ENCODE measurements at regions not wholly inside any gene's neighbourhood (a gene's known extent, or its start where the extent isn't known, plus 50 kb on each side); places are given as distances from the start of the nearest gene placed in this dataset.
A peak's percentile ranks its signal among the peaks of the same experiment; 100 is the strongest.

GRCh38 chr4:129808242-129808641 is 712.3 kb downstream of the C4orf33 start:
- Histone ChIP-seq H3K36me3 (ENCODE audit: control insufficient read depth in 4 of 4, insufficient read depth in 4 of 4, low read length in 4 of 4) (no peaks in the 10 kb centered on the region), H3K9ac (ENCODE audit: insufficient read depth in 1 of 2, low read length in 2 of 2) (no peak overlapping the region), H3K9me3 (ENCODE audit: control insufficient read depth in 4 of 4, insufficient read depth in 3 of 4, low read length in 3 of 4) (no peaks in the 10 kb centered on the region), H3K27ac (ENCODE audit: low read depth in 1 of 2, low read length in 1 of 2) (no peak overlapping the region), H3K27me3 (ENCODE audit: control insufficient read depth in 3 of 3, insufficient read depth in 3 of 3, low read length in 2 of 3) (no peaks in the 10 kb centered on the region), H3K4me3 (no peak overlapping the region), H3K4me1 (ENCODE audit: control insufficient read depth in 5 of 5, insufficient read depth in 5 of 5, low read length in 5 of 5) (no peaks in the 10 kb centered on the region)
- ATAC-seq (ENCODE audit: insufficient read depth, low FRiP score) (no peak), DNase-seq (no peak)
- no peak for TF ChIP-seq CTCF (IDR thresholded peaks at IDR 0.05; ENCODE audit: control extremely low read depth, extremely low read depth)
- 82 to 84% methylated on average over 1 of the region's 1 CpG for WGBS, 2 donors

GRCh38 chr4:129821073-129821472 is 725.1 kb downstream of the C4orf33 start:
- DNase-seq, result no peak
- no peak for TF ChIP-seq CTCF (IDR thresholded peaks at IDR 0.05; ENCODE audit: control extremely low read depth, extremely low read depth)
- 86 to 96% methylated on average over 1 of the region's 1 CpG for WGBS, 2 donors

GRCh38 chr4:129821963-129822362 is 726.0 kb downstream of the C4orf33 start:
- Histone ChIP-seq H3K36me3 (ENCODE audit: control insufficient read depth in 4 of 4, insufficient read depth in 4 of 4, low read length in 4 of 4) (no peaks in the 10 kb centered on the region), H3K27ac (ENCODE audit: low read depth in 1 of 2, low read length in 1 of 2) (no peak overlapping the region), H3K4me3 (no peak overlapping the region), H3K9ac (ENCODE audit: insufficient read depth in 1 of 2, low read length in 2 of 2) (no peak overlapping the region), H3K9me3 (ENCODE audit: control insufficient read depth in 4 of 4, insufficient read depth in 3 of 4, low read length in 3 of 4) (no peaks in the 10 kb centered on the region), H3K27me3 (ENCODE audit: control insufficient read depth in 3 of 3, insufficient read depth in 3 of 3, low read length in 2 of 3) (no peaks in the 10 kb centered on the region), H3K4me1 (ENCODE audit: control insufficient read depth in 5 of 5, insufficient read depth in 5 of 5, low read length in 5 of 5) (no peaks in the 10 kb centered on the region)
- TF ChIP-seq CTCF (IDR thresholded peaks at IDR 0.05; ENCODE audit: control extremely low read depth, extremely low read depth), result no peak
- no peak for ATAC-seq (ENCODE audit: insufficient read depth, low FRiP score)
- DNase-seq, result no peak

More at GRCh38 chr4:129821073-129821472, 725.1 kb downstream of the C4orf33 start:
- H3K27me3 ChIP-seq (ENCODE audit: control insufficient read depth in 3 of 3, insufficient read depth in 3 of 3, low read length in 2 of 3), result no peaks in the 10 kb centered on the region
- no peaks in the 10 kb centered on the region for H3K4me1 ChIP-seq (ENCODE audit: control insufficient read depth in 5 of 5, insufficient read depth in 5 of 5, low read length in 5 of 5)
- H3K27ac ChIP-seq (ENCODE audit: low read depth in 1 of 2, low read length in 1 of 2), result no peak overlapping the region
- ATAC-seq (ENCODE audit: insufficient read depth, low FRiP score), result no peak
- H3K36me3 ChIP-seq (ENCODE audit: control insufficient read depth in 4 of 4, insufficient read depth in 4 of 4, low read length in 4 of 4), result no peaks in the 10 kb centered on the region
- H3K9ac ChIP-seq (ENCODE audit: insufficient read depth in 1 of 2, low read length in 2 of 2), result no peak overlapping the region
- H3K4me3 ChIP-seq, result no peak overlapping the region
- no peaks in the 10 kb centered on the region for H3K9me3 ChIP-seq (ENCODE audit: control insufficient read depth in 4 of 4, insufficient read depth in 3 of 4, low read length in 3 of 4)

- DNase-seq (peak; percentile 3 to 27 (median 17)), ATAC-seq (ENCODE audit: insufficient read depth, low FRiP score) (peak; percentile 19)
- no peaks in the 10 kb centered on the region for H3K9me3 ChIP-seq (ENCODE audit: control insufficient read depth in 4 of 4, insufficient read depth in 3 of 4, low read length in 3 of 4)
- WGBS, 2 donors, result 56 to 78% methylated on average over 2 of the region's 2 CpGs
- no peak overlapping the region for H3K27ac ChIP-seq (ENCODE audit: low read depth in 1 of 2, low read length in 1 of 2)
- H3K4me1 ChIP-seq (ENCODE audit: control insufficient read depth in 5 of 5, insufficient read depth in 5 of 5, low read length in 5 of 5), result no peaks in the 10 kb centered on the region
- H3K4me3 ChIP-seq, result no peak overlapping the region
- no peaks in the 10 kb centered on the region for H3K27me3 ChIP-seq (ENCODE audit: control insufficient read depth in 3 of 3, insufficient read depth in 3 of 3, low read length in 2 of 3)
- no peak overlapping the region for H3K9ac ChIP-seq (ENCODE audit: insufficient read depth in 1 of 2, low read length in 2 of 2)
- no peak for TF ChIP-seq CTCF (IDR thresholded peaks at IDR 0.05; ENCODE audit: control extremely low read depth, extremely low read depth)
- no peaks in the 10 kb centered on the region for H3K36me3 ChIP-seq (ENCODE audit: control insufficient read depth in 4 of 4, insufficient read depth in 4 of 4, low read length in 4 of 4)
Measured at GRCh38 chr4:129822701-129823100, 726.7 kb downstream of the C4orf33 start.

Data from lung (tissue), 11 donors.